ENCODE measurements at regions not wholly inside any gene's neighbourhood (a gene's known extent, or its start where the extent isn't known, plus 50 kb on each side); places are given as distances from the start of the nearest gene placed in this dataset.

- no peak for DNase-seq
Observed at GRCh38 chr2:20523799-20524187, 76.9 kb downstream of the RHOB start.

- peak; percentile 53 for DNase-seq
Observed at GRCh38 chr2:20524412-20525040, 77.7 kb downstream of the RHOB start.

GRCh38 chr2:20525041-20526035, 78.5 kb downstream of the RHOB start:
- DNase-seq: no peak

- DNase-seq: no peak
Observed at GRCh38 chr2:20526160-20526559, 79.3 kb downstream of the RHOB start.

GRCh38 chr2:20526708-20527107, 79.8 kb downstream of the RHOB start:
- DNase-seq: peak; percentile 35

GRCh38 chr2:20528713-20529112, 81.8 kb downstream of the RHOB start:
- no peak for DNase-seq

- no peak for DNase-seq
Observed at GRCh38 chr2:20530520-20530919, 83.6 kb downstream of the RHOB start.

GRCh38 chr2:20531633-20532262, 84.9 kb downstream of the RHOB start:
- peak; percentile 11 for DNase-seq

GRCh38 chr2:20532634-20533437, 86.0 kb downstream of the RHOB start:
- DNase-seq: no peak

GRCh38 chr2:20533993-20534622, 87.2 kb downstream of the RHOB start:
- DNase-seq: no peak

- no peak for DNase-seq
Observed at GRCh38 chr2:20534913-20535801, 88.3 kb downstream of the RHOB start.

GRCh38 chr2:20536619-20537422, 89.9 kb downstream of the RHOB start:
- peak; percentile 78 for DNase-seq

- DNase-seq: no peak
Observed at GRCh38 chr2:20537423-20538307, 90.8 kb downstream of the RHOB start.

GRCh38 chr2:20538308-20539132, 91.6 kb downstream of the RHOB start:
- DNase-seq: no peak

- DNase-seq: no peak
Observed at GRCh38 chr2:20539133-20539719, 92.4 kb downstream of the RHOB start.

- peak; percentile 56 for DNase-seq
Observed at GRCh38 chr2:20539776-20540586, 93.1 kb downstream of the RHOB start.
